ENCODE measurements at regions not wholly inside any gene's neighbourhood (a gene's known extent, or its start where the extent isn't known, plus 50 kb on each side); places are given as distances from the start of the nearest gene placed in this dataset.
A peak's percentile ranks its signal among the peaks of the same experiment; 100 is the strongest.
"Not testable (repeated sequence)": the region's sequence is repeated elsewhere in the genome, so short reads cannot be mapped to it uniquely, and the experiment has no call there.

DNA sequence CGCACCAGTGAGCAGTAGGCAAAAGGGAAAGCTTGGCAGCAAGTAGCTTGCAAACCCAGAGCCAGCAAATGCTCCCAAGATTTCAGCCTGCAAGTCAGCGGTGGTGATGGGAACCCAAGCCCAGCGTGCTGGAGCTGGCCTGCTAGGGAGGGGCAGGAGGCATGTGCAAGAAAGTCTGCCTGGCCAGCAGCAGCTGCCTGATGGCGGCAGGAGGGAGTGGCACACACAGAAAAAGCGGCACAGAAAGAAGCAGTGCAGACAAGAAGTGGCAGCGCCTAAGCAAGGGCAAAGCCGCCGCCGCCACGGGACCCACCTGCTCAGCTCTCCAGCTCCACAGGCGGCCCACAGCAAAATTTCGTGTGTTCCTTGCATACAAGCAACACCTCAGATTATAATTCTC is 1206.5 kb upstream of the PABPC4L start:
- no peak for TF ChIP-seq ZFX (IDR thresholded peaks at IDR 0.05)
- TF ChIP-seq, protein P1, sequence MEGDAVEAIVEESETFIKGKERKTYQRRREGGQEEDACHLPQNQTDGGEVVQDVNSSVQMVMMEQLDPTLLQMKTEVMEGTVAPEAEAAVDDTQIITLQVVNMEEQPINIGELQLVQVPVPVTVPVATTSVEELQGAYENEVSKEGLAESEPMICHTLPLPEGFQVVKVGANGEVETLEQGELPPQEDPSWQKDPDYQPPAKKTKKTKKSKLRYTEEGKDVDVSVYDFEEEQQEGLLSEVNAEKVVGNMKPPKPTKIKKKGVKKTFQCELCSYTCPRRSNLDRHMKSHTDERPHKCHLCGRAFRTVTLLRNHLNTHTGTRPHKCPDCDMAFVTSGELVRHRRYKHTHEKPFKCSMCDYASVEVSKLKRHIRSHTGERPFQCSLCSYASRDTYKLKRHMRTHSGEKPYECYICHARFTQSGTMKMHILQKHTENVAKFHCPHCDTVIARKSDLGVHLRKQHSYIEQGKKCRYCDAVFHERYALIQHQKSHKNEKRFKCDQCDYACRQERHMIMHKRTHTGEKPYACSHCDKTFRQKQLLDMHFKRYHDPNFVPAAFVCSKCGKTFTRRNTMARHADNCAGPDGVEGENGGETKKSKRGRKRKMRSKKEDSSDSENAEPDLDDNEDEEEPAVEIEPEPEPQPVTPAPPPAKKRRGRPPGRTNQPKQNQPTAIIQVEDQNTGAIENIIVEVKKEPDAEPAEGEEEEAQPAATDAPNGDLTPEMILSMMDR (conservative IDR thresholded peaks at IDR 0.05) = no peak
- H3K27ac ChIP-seq = no peak overlapping the region

DNA sequence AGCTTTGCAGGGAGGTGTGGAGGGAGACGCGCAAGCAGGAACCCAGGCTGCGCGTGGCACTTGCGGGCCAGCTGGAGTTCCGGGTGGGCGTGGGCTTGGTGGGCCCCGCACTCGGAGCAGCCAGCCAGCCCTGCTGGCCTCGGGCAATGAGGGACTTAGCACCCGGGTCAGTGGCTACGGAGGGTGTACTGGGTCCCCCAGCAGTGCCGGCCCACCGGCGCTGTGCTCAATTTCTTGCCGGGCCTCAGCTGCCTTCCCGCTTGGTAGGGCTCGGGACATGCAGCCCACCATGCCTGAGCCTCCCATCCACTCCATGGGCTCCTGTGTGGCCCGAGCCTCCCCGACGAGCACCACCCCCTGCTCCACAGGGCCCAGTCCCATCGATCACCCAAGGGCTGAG is 1205.0 kb upstream of the PABPC4L start:
- not testable (repeated sequence) for H3K27ac ChIP-seq

DNA sequence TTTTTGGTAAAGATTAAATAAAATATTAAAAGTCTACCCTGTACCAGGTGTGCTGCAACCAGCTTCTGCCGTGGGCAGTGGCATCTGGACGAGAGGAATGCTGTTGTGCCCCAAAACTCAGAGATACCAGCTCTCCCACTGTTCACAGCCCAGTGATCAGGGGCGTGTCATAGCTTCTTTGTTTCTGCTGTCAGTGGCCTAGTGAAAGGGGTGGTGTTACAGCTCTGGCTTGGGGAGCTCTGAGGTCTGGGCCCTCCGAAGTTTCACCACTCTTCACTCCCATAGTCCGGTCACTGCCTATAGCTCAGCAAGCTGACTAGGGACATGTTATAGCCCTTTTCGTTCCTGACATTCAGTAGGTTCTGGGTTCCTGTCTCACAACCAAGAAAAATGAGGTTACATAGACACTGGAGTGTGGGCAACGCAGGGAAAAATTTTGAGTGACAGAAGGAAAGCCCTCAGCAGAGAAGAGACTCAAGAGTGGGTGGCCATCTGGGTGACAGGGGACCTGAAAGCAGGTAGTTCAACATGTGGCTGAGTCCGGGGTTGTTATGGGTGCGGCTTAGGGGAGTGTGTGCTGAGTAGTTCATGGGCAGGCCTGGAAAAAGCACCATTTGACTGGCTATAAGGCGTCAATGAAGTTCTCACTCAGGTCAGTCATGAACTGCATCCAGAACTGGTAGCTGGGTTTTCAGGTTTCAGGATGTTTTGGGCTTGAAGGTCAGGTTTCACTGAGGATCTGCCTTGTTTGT is 1184.4 kb upstream of the PABPC4L start:
- no peak overlapping the region for H3K27ac ChIP-seq
- no peak for TF ChIP-seq ZFX (IDR thresholded peaks at IDR 0.05)
- TF ChIP-seq, protein P1 (conservative IDR thresholded peaks at IDR 0.05) = no peak

DNA sequence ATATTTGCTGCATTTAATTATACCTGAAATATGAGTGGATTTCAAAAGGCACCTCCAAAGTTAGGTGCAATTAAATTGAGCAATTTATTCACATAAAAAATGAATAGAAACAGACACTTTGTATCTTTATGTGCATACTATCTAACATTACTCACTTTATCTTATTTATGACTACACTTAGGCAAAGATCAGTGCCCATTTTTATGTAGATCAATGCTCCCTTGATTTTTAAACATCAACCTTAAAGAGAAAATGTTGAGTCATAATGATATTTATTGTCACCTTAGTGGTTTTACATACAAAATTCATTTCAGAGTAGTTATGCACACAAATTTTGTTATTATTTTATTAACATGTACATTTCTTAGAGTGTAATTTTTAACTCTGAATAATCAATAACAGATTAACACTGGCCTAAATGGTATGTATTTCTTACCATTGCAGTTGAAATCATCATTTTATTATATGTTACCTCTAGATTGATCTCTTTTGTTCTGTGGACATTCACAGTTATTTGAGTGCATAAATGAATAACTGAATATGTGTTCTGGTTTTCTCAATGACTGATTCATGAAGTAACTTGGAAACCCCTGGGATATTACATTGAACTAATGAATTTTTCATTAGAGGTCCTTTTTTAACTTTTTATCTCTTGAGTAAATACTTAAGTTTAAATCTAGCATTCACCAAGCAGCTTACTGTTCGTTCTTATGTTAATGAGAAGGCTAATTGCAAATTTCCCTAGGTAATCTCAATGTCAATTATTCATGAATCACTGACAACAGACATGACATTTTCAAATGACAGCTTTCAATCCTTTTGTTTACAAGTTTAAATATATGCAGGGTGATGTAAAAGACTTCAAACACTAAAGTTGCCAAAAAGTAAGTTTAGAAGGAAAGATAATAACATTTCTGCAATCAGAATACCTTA is 1182.0 kb upstream of the PABPC4L start:
- no peak overlapping the region for H3K27ac ChIP-seq
- TF ChIP-seq, protein P1 (conservative IDR thresholded peaks at IDR 0.05) = no peak
- no peak for TF ChIP-seq ZFX (IDR thresholded peaks at IDR 0.05)

DNA sequence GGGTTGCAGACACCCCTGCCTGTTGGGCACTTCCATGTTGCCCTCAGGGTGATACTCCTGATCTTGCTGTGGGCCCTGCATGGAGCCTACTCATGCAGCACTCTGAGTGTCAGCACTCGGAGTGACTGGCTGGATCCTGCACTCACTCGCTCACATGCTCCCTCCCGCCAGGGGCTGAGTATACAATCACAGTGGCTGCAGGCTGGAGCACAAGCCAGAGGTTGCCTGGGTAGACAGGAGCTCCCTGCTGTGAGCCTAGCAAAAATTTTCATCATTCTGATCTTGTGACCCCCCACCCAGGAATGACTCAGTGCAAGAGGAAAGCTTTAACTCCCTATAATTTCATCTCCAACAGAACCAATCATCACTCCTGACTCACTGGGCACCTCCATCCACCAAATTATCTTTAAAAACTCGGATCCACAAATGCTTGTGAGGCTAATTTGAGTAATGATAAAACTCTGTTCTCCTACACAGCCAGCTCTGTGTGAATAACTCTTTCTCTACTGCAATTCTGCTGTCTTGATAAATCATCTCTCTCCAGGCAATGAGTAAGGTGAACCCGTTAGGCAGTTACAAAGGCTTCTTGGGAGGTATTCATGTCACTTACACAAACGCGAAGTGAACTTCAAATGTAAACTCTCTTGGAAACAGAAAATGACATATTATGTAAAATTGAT is 1180.8 kb upstream of the PABPC4L start:
- TF ChIP-seq ZFX (IDR thresholded peaks at IDR 0.05) = no peak
- TF ChIP-seq, protein P1 (conservative IDR thresholded peaks at IDR 0.05) = no peak
- H3K27ac ChIP-seq = no peak overlapping the region

DNA sequence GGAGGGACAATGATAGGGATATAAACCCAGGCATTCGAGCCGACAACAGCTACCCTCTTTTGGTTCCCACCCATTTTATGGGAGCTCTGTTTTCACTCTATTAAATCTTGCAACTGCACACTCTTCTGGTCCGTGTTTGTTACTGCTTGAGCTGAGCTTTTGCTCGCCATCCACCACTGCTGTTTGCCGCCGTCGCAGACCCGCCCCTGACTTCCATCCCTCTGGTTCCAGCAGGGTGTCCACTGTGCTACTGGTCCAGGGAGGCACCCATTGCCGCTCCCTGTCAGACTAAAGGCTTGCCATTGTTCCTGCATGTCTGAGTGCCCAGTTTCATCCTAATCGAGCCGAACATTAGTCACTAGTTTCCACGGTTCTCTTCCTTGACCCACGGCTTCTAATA is 1170.5 kb upstream of the PABPC4L start:
- no peak for TF ChIP-seq ZFX (IDR thresholded peaks at IDR 0.05)
- TF ChIP-seq, protein P1 (conservative IDR thresholded peaks at IDR 0.05) = no peak
- no peak overlapping the region for H3K27ac ChIP-seq

DNA sequence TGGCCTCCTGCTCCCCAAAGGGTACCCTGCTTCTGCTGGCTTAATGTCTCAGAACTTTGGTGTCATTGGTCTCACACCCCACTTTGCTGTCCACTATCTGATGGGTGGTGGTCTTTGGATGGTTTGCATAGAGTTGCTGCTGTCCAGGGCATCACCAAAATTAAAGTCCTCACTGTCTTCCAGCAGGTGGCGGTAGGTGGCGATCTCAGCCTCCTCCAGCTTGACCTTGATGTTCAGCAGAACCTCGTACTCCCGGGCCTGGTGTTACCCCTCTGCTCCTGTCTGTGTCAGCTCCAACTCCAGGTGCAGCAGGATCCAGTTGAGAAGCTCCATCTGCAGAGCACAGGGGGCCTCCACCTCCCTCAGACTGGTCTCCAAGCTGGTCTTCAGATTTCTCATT is 1169.5 kb upstream of the PABPC4L start:
- TF ChIP-seq ZFX (IDR thresholded peaks at IDR 0.05) = no peak
- TF ChIP-seq, protein P1 (conservative IDR thresholded peaks at IDR 0.05) = peak; percentile 50
- H3K27ac ChIP-seq = no peak overlapping the region
